ENCODE measurements at regions not wholly inside any gene's neighbourhood (a gene's known extent, or its start where the extent isn't known, plus 50 kb on each side); places are given as distances from the start of the nearest gene placed in this dataset.

DNA sequence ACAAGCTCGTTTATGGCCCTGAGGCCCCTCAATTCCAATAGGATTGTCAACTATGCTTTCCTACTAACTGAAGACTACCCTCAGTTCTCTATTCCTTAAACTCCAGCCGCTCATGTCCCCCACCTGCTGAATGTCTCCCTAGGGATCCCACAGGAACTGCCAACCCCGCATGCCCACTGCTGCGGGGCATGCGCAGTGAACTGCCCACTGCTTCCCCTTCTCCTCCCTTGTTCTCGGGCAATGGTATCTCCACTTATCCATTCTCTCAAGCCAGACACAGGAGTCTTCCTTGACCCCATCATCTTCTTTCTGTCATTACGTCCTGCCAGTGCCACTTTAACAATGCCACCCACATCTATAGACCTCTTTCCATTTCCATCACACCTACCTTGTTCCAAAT is 90.0 kb downstream of the FGF18 start:
- TF ChIP-seq, protein P1, sequence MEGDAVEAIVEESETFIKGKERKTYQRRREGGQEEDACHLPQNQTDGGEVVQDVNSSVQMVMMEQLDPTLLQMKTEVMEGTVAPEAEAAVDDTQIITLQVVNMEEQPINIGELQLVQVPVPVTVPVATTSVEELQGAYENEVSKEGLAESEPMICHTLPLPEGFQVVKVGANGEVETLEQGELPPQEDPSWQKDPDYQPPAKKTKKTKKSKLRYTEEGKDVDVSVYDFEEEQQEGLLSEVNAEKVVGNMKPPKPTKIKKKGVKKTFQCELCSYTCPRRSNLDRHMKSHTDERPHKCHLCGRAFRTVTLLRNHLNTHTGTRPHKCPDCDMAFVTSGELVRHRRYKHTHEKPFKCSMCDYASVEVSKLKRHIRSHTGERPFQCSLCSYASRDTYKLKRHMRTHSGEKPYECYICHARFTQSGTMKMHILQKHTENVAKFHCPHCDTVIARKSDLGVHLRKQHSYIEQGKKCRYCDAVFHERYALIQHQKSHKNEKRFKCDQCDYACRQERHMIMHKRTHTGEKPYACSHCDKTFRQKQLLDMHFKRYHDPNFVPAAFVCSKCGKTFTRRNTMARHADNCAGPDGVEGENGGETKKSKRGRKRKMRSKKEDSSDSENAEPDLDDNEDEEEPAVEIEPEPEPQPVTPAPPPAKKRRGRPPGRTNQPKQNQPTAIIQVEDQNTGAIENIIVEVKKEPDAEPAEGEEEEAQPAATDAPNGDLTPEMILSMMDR (IDR thresholded peaks at IDR 0.05) = no peak
- no peak for TF ChIP-seq POLR2A (IDR thresholded peaks at IDR 0.05)

Data from right lobe of liver (tissue), 4 donors.